GM21360 (cell line): ENCODE measurements at regions not wholly inside any gene's neighbourhood (a gene's known extent, or its start where the extent isn't known, plus 50 kb on each side); places are given as distances from the start of the nearest gene placed in this dataset.
A peak's percentile ranks its signal among the peaks of the same experiment; 100 is the strongest.

ENCODE experiments used
- ATAC-seq: cut with Tn5 transposase; IDR thresholded peaks from one replicate; pipeline ENCODE4 v1.9.1; 2021; ENCODE audit warnings: mild to moderate bottlenecking, moderate library complexity; ENCODE audit not compliant: unreplicated experiment

DNA sequence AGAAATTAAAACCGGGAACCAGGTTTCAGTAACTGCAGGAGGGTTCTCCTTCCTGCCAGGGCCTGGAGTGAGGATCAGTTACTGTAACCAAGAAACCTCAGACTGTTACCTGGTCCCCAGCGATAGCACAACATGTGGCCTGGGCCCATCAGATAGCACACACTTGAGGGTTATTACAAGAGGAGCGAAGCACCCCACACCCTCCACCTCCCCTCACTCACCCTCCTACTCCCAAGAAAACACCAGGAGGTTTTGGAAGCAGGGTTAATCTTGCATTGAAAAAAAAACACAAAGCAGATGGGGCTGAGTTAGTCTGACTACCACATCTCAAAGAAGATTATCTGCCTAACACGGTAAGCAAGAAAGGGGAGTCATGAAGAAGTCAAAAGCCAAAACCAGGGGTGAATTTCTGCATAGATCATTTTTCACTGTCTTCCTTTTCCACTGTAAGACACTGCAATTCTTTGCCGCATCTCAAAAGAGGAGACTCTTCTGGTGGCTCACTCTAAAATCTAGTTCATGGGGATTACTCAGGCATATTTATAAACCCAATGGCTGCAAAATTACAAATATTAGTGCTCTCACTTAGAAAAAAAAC is 75.9 kb upstream of the DOCK9 start:
- ATAC-seq = no peak

GRCh38 chr13:99055281-99055680 is 77.4 kb upstream of the DOCK9 start:
- ATAC-seq = no peak

DNA sequence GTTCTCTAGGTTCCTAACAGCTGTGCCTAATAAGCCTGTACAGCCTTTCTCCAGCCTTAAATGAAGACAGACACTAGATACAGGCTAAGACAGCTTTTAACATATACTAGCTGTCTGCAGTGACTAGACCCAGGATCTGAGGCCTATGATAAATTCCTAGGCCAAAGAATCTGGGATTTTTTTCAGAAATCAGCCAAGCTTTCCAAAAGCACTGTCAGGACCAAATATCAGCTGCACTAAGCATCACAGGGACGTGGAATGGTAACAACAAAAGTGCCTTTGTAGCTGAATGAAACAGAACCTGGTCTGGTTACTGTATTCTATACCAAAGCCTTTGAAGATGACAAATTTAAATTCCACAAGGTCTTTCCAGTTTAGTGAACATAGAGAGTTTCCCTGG is 77.9 kb upstream of the DOCK9 start:
- no peak for ATAC-seq

GRCh38 chr13:99056381-99057014 is 78.6 kb upstream of the DOCK9 start:
- no peak for ATAC-seq

GRCh38 chr13:99057310-99057975 is 79.6 kb upstream of the DOCK9 start:
- no peak for ATAC-seq

- no peak for ATAC-seq
Measured at GRCh38 chr13:99058527-99059495, 80.9 kb upstream of the DOCK9 start.

DNA sequence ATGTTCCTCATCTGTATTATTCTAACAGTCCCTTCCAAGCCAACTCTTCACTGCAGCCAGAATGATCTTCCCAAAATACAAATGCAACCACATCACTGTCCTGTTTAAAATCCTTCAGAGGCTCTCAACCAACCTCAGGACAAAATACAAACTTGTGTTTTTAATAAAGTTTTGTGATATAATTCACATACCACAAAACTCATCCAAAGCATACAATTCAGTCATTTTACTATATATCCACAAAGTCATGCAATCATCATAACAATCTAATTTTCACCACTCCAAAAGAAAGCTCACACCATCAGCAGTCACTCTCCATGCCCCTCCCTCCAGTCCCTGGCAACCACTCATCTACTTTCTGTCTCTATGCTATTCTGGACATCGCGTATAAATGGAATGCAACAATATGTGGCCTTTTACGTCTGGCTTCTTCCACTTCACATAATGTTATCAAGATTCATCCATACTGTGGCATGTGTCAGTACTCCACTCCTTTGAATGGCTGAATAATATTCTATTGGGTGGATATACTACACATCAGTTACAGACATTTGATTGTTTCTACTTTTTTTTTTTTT is 81.7 kb upstream of the DOCK9 start:
- no peak for ATAC-seq

DNA sequence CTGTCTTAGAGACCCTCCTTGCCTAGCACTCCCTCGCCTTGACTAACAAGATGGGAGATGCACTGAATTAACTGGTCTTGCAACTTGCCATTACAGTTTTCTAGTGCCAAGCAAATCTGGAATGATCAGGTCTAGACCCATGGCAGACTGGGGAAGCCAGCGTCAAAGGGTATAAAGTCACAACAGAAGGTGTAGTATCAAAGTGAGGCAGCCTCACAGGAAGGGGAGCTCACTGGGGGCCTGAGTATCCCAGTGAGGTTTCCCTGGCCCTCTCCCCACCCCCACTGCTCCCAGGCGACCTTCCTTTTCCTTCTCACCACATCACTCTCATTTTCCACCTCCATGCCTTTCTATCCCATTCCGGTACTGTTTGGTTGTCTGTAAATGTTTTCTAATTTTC is 83.5 kb upstream of the DOCK9 start:
- ATAC-seq = no peak

GRCh38 chr13:99062593-99062992 is 84.7 kb upstream of the DOCK9 start:
- no peak for ATAC-seq

GRCh38 chr13:99063178-99063577 is 85.3 kb upstream of the DOCK9 start:
- ATAC-seq = no peak

GRCh38 chr13:99063952-99064351 is 86.1 kb upstream of the DOCK9 start:
- peak; percentile 68 for ATAC-seq

- no peak for ATAC-seq
Measured at GRCh38 chr13:99064624-99065234, 86.9 kb upstream of the DOCK9 start.

GRCh38 chr13:99065235-99066015 is 87.6 kb upstream of the DOCK9 start:
- no peak for ATAC-seq

- ATAC-seq = no peak
Measured at GRCh38 chr13:99066219-99066618, 88.4 kb upstream of the DOCK9 start.

- ATAC-seq = no peak
Measured at GRCh38 chr13:99067159-99067985, 89.5 kb upstream of the DOCK9 start.

DNA sequence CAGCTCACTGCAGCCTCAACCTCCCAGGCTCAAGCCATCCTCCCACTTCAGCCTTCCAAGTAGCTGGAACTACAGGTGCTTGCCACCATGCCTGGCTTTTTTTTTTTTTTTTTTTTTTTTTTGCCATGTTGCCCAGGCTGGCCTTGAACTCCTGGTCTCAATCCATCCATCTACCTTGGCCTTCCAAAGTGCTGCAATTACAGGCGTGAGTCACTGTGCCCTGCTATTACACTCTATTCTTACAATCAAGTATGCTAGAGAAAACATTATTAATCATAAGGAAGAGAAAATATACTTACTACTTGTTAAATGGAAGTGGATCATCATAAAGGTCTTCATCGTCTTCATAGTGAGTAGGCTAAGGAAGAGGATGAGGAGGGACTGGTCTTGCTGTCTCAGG is 93.3 kb upstream of the DOCK9 start:
- no peak for ATAC-seq

- no peak for ATAC-seq
Measured at GRCh38 chr13:99071666-99072065, 93.8 kb upstream of the DOCK9 start.

DNA sequence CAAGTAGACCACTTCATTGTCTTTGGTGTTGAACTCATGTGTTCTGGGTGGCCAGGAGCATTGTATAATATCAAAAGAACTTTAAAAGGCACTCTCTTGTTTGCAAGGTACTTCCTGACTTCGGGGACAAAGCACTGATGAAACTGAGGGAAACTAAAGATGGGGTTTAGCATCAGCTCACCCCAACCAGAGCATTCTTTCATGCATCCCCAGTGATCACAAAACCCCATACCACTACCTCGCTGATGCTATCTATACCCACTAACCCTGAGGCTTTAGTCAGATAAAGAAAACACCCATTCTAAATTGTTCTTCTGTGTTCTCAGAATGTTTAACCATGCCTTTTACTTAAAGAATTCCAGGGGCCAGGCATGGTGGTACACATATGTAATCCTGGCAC is 94.5 kb upstream of the DOCK9 start:
- ATAC-seq = no peak

DNA sequence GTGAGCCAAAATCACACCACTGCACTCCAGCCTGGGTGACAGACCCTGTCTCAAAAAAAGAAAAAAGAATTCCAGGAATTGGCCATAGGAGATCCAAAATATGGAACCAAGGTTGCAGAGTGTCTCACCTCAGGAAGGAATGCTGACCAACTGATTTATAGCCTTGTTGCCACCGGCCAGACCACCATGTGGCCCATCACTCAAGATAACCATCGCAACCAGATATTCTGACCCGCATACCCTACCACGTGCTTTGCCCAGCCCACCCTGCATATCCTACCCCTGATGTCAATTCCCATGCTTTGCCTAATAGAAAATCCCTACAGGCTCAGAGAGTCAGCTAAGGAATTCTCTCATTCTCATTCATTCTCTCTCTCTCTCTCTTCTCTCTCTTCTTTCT is 95.1 kb upstream of the DOCK9 start:
- no peak for ATAC-seq
